ENCODE measurements at regions not wholly inside any gene's neighbourhood (a gene's known extent, or its start where the extent isn't known, plus 50 kb on each side); places are given as distances from the start of the nearest gene placed in this dataset.

GRCh38 chr6:142521791-142522190 lies 220.0 kb downstream of the ADGRG6 start:
- no peak for TF ChIP-seq CTCF (IDR thresholded peaks at IDR 0.05)
- TF ChIP-seq POLR2A (IDR thresholded peaks at IDR 0.05), result no peak
